Lower leg skin (tissue), 4 donors: ENCODE measurements at regions not wholly inside any gene's neighbourhood (a gene's known extent, or its start where the extent isn't known, plus 50 kb on each side); places are given as distances from the start of the nearest gene placed in this dataset.

Source experiments
- DNase-seq, 2 donors: peaks; one replicate each; pipeline ENCODE4 v3.0.0-alpha.2; 2019; ENCODE audit warnings: low spot score in 2 of 2
- H3K4me3 ChIP-seq: fragments of 200-600 bp; sonication (generic); 2 replicates; pipeline ENCODE4 v1.5.1; 2017; ENCODE audit warnings: mild to moderate bottlenecking, low read depth; ENCODE audit not compliant: poor library complexity, severe bottlenecking
- CTCF ChIP-seq, 3 donors: fragments of 450-650 bp; IDR thresholded peaks; one replicate each; pipeline ENCODE4 v1.5.1; 2016; ENCODE audit warnings: antibody characterized with exemption in 3 of 3, mild to moderate bottlenecking in 3 of 3, moderate library complexity in 2 of 3
- POLR2A ChIP-seq, 2 donors: fragments of 450-650 bp; IDR thresholded peaks; one replicate each; pipeline ENCODE4 v1.6.1; 2016 to 2017; ENCODE audit warnings: antibody characterized with exemption in 2 of 2, mild to moderate bottlenecking in 1 of 2, moderate library complexity in 1 of 2
- WGBS, 2 donors: methylation state at CpG; one replicate each; pipeline ENCODE4 v1.1.5; 2018; 5-methylcytosine and 5-hydroxymethylcytosine counted together
- intact Hi-C: fragments of 100-400 bp; cut with DNase I; formaldehyde crosslinking; loops from one replicate; pipeline ENCODE4 v1.15.0; 2023; ENCODE audit warnings: low total_unique reads

- H3K4me3 ChIP-seq = no peak overlapping the region
- TF ChIP-seq POLR2A (IDR thresholded peaks at IDR 0.05) = no peak
- no peak for TF ChIP-seq CTCF (IDR thresholded peaks at IDR 0.05)
- no peak for DNase-seq
- intact Hi-C loops = no loop called here
- WGBS, 2 donors = 84 to 90% methylated on average over 2 of the region's 2 CpGs
Measured at GRCh38 chr13:88685459-88685858, 1014.3 kb downstream of the SLITRK5 start.

GRCh38 chr13:88701551-88701950 lies 1030.4 kb downstream of the SLITRK5 start:
- no peak overlapping the region for H3K4me3 ChIP-seq
- intact Hi-C loops = no loop called here
- no peak for TF ChIP-seq CTCF (IDR thresholded peaks at IDR 0.05)
- no peak for TF ChIP-seq POLR2A (IDR thresholded peaks at IDR 0.05)
- DNase-seq = no peak

DNA sequence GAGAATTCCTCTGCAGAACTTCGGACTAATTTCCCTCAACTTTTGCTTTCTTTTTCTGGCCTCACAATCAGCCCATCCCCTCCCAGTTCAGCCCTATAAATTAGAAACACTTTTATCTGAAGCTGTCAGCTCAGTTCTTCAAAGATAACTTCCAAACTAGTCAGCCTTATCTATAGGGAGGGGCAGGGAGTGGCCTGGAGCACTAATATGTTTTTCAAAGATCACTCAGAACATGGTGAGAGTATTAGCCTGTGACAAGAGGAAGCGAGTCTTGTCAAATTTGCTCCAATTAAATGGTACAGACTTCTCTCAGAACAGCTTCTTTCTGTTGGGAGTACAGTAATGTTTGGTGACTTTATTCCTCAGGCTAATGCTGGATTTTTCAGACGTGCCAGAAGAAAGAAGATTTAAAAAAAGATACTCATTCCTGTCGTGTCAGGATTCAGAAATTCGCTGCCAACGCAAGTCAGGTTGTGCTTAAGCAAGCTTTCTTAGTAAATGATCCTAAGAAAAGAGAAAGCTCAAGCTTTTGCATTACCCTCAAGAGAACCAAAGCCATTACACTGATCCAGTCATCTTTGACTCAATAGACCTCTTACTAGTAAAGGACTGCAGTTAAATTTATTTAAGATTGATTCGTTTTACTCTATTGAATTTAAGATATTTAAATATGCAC lies 1033.6 kb downstream of the SLITRK5 start:
- 28 to 37% methylated on average over 7 of the region's 7 CpGs for WGBS, 2 donors
- TF ChIP-seq POLR2A (IDR thresholded peaks at IDR 0.05) = no peak
- TF ChIP-seq CTCF (IDR thresholded peaks at IDR 0.05) = no peak
- no peak for DNase-seq
- H3K4me3 ChIP-seq = no peak overlapping the region
- intact Hi-C loops = no loop called here

- H3K4me3 ChIP-seq = no peak overlapping the region
- intact Hi-C loops = no loop called here
- no peak for TF ChIP-seq POLR2A (IDR thresholded peaks at IDR 0.05)
- TF ChIP-seq CTCF (IDR thresholded peaks at IDR 0.05) = no peak
Measured at GRCh38 chr13:88707646-88708045, 1036.5 kb downstream of the SLITRK5 start.

DNA sequence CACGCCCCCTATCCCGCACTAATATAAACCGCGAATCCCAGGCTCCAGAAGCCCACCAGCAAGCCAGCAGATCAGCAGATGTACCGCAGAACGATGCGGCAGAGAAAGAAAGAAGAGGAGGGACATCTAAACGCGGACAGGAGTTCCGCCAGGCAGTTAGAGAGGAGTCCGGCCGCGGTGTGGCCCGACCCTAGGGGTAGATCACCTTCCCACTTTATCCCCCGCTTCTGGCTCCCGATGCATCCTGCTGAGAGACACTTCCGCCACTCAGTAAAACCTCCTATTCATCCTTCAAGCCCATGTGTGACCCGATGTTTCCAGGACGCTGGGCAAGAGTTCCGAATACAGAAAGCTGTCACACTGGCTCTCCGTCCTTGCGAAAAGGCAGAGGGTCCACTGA lies 1046.8 kb downstream of the SLITRK5 start:
- no peak for DNase-seq
- no peak overlapping the region for H3K4me3 ChIP-seq
- intact Hi-C loops = no loop called here
- TF ChIP-seq CTCF (IDR thresholded peaks at IDR 0.05) (no peak), POLR2A (IDR thresholded peaks at IDR 0.05) (no peak)
- 95 to 96% methylated on average over 22 of the region's 22 CpGs for WGBS, 2 donors

More at GRCh38 chr13:88707646-88708045, 1036.5 kb downstream of the SLITRK5 start:
- no peak for DNase-seq

DNA sequence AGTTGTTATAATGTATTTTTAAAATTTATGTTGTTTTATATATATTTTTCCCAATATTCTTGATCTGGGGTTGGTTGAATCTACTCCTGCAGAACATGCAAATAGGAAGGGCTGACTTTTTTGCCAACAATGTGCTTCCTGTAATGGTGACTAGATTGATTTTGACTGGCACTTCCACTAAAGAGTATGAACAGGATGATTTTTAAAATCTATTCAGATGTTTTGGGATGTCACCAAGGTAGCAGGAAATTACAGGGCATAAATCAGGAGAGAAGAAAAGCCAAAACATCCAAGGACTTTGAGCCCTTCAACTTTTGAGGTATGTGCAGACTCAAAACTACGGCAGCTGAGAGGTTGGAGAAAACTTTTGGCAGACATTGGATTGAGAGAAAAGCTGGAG lies 1047.6 kb downstream of the SLITRK5 start:
- intact Hi-C loops = no loop called here
- H3K4me3 ChIP-seq = no peak overlapping the region
- TF ChIP-seq CTCF (IDR thresholded peaks at IDR 0.05) (no peak), POLR2A (IDR thresholded peaks at IDR 0.05) (no peak)
- WGBS, 2 donors = 67 to 70% methylated on average over 1 of the region's 1 CpG
- no peak for DNase-seq
